Breast epithelium (tissue), 4 donors: ENCODE measurements at regions not wholly inside any gene's neighbourhood (a gene's known extent, or its start where the extent isn't known, plus 50 kb on each side); places are given as distances from the start of the nearest gene placed in this dataset.

Experiments
- DNase-seq, 2 donors: peaks; one replicate each; pipeline ENCODE4 v3.0.0-alpha.2; 2019; ENCODE audit warnings: low spot score in 2 of 2
- H3K27ac ChIP-seq, 2 donors: fragments of 200-600 bp; sonication (generic) in 1 of 2; one replicate each; pipeline ENCODE4 v1.5.1; 2016 to 2019; ENCODE audit warnings: mild to moderate bottlenecking in 1 of 2
- H3K27me3 ChIP-seq, 2 donors: fragments of 200-600 bp; sonication (generic) in 1 of 2; one replicate each; pipeline versions ENCODE4 v1.5.1 to v1.6.0; 2017 to 2019; ENCODE audit warnings: control low read depth in 1 of 2, mild to moderate bottlenecking in 1 of 2
- H3K36me3 ChIP-seq: fragments of 200-600 bp; one replicate; pipeline ENCODE4 v1.5.1; 2019
- H3K4me1 ChIP-seq, 2 donors: fragments of 200-600 bp; sonication (generic); one replicate each; pipeline ENCODE4 v1.5.1; 2016 to 2019; ENCODE audit warnings: control low read depth in 1 of 2
- H3K4me3 ChIP-seq, 3 donors: fragments of 200-600 bp; sonication (generic); 1 replicate in 2 of 3; 2 replicates in 1 of 3; pipeline ENCODE4 v1.5.1; 2016 to 2019; ENCODE audit warnings: mild to moderate bottlenecking in 3 of 3, moderate library complexity in 2 of 3
- H3K9me3 ChIP-seq, 2 donors: fragments of 200-600 bp; sonication (generic) in 1 of 2; one replicate each; pipeline ENCODE4 v1.5.1; 2016 to 2019; ENCODE audit warnings: control low read depth in 1 of 2
- CTCF ChIP-seq, 3 donors: fragments of 450-650 bp; IDR thresholded peaks; one replicate each; pipeline ENCODE4 v1.5.1; 2016 to 2017; ENCODE audit warnings: antibody characterized with exemption in 3 of 3, mild to moderate bottlenecking in 3 of 3, moderate library complexity in 3 of 3
- POLR2A ChIP-seq: fragments of 450-650 bp; IDR thresholded peaks from one replicate; pipeline ENCODE4 v1.6.1; 2016; ENCODE audit warnings: antibody characterized with exemption, mild to moderate bottlenecking, moderate library complexity
- POLR2AphosphoS5 ChIP-seq, 3 donors: sonication (generic); formaldehyde crosslinking; IDR thresholded peaks; one replicate each; pipeline ENCODE4 v1.6.1; 2017; ENCODE audit warnings: antibody characterized with exemption in 3 of 3
- intact Hi-C: fragments of 100-400 bp; cut with DNase I; formaldehyde crosslinking; loops from one replicate; pipeline ENCODE4 v1.15.1; 2023; ENCODE audit warnings: low total_unique reads

DNA sequence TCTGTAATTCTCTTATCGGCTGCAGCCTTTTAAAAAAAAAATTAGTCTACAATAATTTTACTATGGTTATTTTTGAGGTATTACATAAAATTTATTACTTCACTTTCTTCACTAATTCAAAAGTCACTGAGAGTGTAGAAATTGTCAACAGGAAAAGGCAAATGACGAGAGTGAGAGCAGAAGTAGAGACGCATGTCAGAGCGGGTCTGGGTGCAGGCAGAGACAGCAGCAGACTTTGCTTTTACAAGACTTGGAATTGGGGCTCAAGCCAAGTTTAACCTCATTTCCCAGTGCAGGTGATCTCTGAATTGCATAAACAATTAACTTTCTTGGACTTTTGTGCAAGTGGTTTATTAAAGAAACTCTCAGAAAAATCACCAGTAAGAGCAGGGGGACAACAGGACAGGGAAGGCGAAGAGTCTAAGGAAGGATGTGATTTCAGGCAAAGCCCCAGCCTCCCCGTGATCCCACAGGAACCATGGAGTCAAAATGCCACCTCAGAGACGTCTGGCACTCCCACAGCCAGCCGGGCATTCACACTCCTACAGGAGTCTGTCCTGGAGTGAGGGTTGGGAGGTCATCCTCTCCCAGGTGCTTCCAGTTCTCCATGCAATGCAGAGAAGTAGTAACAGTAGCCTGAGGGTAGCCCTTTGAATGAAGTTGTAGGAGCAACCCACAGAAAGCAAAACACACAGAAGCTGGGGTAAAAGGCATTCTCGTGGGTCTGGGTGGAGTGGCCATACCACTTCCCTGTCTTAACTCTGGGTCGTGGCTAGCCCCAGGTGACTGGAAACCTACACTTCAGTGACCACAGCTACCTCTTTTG lies 274.0 kb upstream of the TGFBR2 start:
- Histone ChIP-seq H3K4me1 (no peaks in the 10 kb centered on the region), H3K4me3 (no peak overlapping the region), H3K36me3 (no peaks in the 10 kb centered on the region), H3K27me3 (no peaks in the 10 kb centered on the region), H3K9me3 (peaks cover 0 to 1% of the 10 kb centered on the region in 2 donors), H3K27ac (peak overlapping the region; percentile 26 to 55)
- no peak for DNase-seq
- TF ChIP-seq POLR2A (no peak), POLR2AphosphoS5 (IDR thresholded peaks at IDR 0.05) (no peak), CTCF (IDR thresholded peaks at IDR 0.05) (no peak)
- intact Hi-C loops, result no loop called here

- H3K9me3 ChIP-seq, result peaks cover 0 to 3% of the 10 kb centered on the region in 2 donors
- H3K27me3 ChIP-seq, result no peaks in the 10 kb centered on the region
- TF ChIP-seq POLR2AphosphoS5 (IDR thresholded peaks at IDR 0.05) (no peak), POLR2A (no peak), CTCF (IDR thresholded peaks at IDR 0.05) (no peak)
- DNase-seq, result no peak
- H3K36me3 ChIP-seq, result no peaks in the 10 kb centered on the region
- H3K4me1 ChIP-seq, result no peaks in the 10 kb centered on the region
- H3K27ac ChIP-seq, result no peak overlapping the region
- intact Hi-C loops, result no loop called here
- no peak overlapping the region for H3K4me3 ChIP-seq
Observed at GRCh38 chr3:30333143-30333542, 273.3 kb upstream of the TGFBR2 start.

- DNase-seq, result no peak
- Histone ChIP-seq H3K27ac (no peak overlapping the region), H3K36me3 (no peaks in the 10 kb centered on the region), H3K4me3 (no peak overlapping the region), H3K27me3 (no peaks in the 10 kb centered on the region), H3K4me1 (no peaks in the 10 kb centered on the region), H3K9me3 (peaks cover 0 to 3% of the 10 kb centered on the region in 2 donors)
- TF ChIP-seq POLR2A, result no peak
- no peak for TF ChIP-seq CTCF (IDR thresholded peaks at IDR 0.05)
- no peak for TF ChIP-seq POLR2AphosphoS5 (IDR thresholded peaks at IDR 0.05)
- intact Hi-C loops, result no loop called here
Observed at GRCh38 chr3:30333903-30334302, 272.5 kb upstream of the TGFBR2 start.

- TF ChIP-seq CTCF (IDR thresholded peaks at IDR 0.05) (no peak), POLR2A (no peak), POLR2AphosphoS5 (IDR thresholded peaks at IDR 0.05) (no peak)
- Histone ChIP-seq H3K9me3 (peaks cover 0 to 3% of the 10 kb centered on the region in 2 donors), H3K4me1 (no peaks in the 10 kb centered on the region), H3K27me3 (no peaks in the 10 kb centered on the region), H3K36me3 (no peaks in the 10 kb centered on the region), H3K4me3 (no peak overlapping the region), H3K27ac (no peak overlapping the region)
- intact Hi-C loops, result no loop called here
- DNase-seq, result no peak
Observed at GRCh38 chr3:30340500-30340899, 265.9 kb upstream of the TGFBR2 start.

DNA sequence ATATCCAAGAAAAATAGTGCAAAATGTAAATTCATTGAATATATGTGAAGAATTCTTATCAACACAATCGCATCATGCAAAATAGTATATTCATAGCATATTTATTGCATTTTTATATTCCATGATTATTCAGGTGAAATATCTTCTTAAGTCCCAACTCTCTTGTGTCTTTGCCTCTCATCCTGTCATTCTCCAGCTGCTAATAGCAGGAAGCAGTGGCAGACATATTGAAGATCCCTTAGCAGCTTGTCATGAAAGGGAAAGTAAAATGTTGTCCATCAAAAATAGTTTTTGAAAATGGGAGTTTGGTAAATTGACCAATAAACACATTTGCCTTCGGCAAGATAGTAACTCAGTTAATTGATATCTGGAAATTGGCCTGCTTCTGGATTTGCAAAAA lies 265.3 kb upstream of the TGFBR2 start:
- DNase-seq, result no peak
- peaks cover 0 to 3% of the 10 kb centered on the region in 2 donors for H3K9me3 ChIP-seq
- H3K27ac ChIP-seq, result no peak overlapping the region
- intact Hi-C loops, result no loop called here
- no peak for TF ChIP-seq POLR2AphosphoS5 (IDR thresholded peaks at IDR 0.05)
- TF ChIP-seq CTCF (IDR thresholded peaks at IDR 0.05), result no peak
- TF ChIP-seq POLR2A, result no peak
- no peaks in the 10 kb centered on the region for H3K27me3 ChIP-seq
- H3K36me3 ChIP-seq, result no peaks in the 10 kb centered on the region
- H3K4me3 ChIP-seq, result no peak overlapping the region
- H3K4me1 ChIP-seq, result no peaks in the 10 kb centered on the region
